ENCODE measurements at regions not wholly inside any gene's neighbourhood (a gene's known extent, or its start where the extent isn't known, plus 50 kb on each side); places are given as distances from the start of the nearest gene placed in this dataset.

DNA sequence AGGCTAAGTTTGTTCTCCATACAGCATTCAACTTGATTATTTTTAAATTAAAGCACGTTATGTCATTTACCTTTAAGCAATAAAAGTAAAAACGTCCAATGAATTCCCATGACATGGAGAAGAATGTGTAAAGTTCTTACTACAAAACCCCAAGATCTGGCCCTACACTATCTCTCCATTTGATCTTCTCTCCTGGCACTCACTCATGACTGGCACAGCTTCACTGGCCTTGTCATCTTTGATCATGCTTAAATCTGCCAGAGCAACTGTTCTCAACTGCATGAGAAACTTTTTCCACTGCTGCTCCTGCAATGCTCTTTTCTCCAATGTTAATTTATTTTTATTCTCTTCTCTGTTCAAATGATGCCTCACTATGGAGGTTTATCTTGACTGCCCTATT lies 1109.0 kb upstream of the IGFBP7 start:
- intact Hi-C loops (cut with DNase I) = no loop called here
- Histone ChIP-seq H3K27me3 (ENCODE audit: control insufficient read depth, insufficient read depth, low read length) (no peaks in the 10 kb centered on the region), H3K4me1 (ENCODE audit: control insufficient read depth in 2 of 3, insufficient read depth in 2 of 3, low read depth in 1 of 3, low read length in 3 of 3) (no peaks in the 10 kb centered on the region), H3K36me3 (ENCODE audit: control insufficient read depth in 2 of 3, insufficient read depth in 3 of 3, low read length in 3 of 3) (no peaks in the 10 kb centered on the region), H3K4me3 (ENCODE audit: low read length in 3 of 3) (no peak overlapping the region), H3K27ac (ENCODE audit: low read depth in 2 of 2, low read length in 2 of 2) (no peak overlapping the region), H3K9ac (ENCODE audit: low read length in 3 of 3) (no peak overlapping the region), H3K9me3 (ENCODE audit: control insufficient read depth in 2 of 3, insufficient read depth in 1 of 3, low read length in 3 of 3) (no peaks in the 10 kb centered on the region)
- TF ChIP-seq CTCF (IDR thresholded peaks at IDR 0.05; ENCODE audit: borderline replicate concordance, extremely low read depth, insufficient read depth) = no peak
- FAIRE-seq = no peak
- no peak for DNase-seq

DNA sequence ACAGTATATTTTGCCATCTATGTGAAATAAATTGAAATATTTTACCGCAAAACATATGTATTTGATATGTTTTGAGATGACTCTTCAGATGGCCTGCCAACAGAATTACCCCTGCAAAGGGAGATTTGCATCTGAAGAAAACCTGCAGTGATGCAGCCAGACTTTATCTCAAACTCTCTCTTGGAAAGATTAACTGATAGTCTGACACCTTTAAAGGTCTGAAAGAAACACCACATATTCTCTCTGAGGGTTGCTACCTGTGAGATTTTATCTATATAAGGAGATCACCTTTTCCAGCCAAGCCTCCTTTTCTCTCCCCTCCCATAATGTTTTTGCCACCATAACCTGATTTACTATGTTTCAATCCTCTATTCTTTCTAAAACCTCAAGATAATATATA lies 1106.3 kb upstream of the IGFBP7 start:
- Histone ChIP-seq H3K4me3 (ENCODE audit: low read length in 3 of 3) (no peak overlapping the region), H3K9ac (ENCODE audit: low read length in 3 of 3) (no peak overlapping the region), H3K27me3 (ENCODE audit: control insufficient read depth, insufficient read depth, low read length) (no peaks in the 10 kb centered on the region), H3K9me3 (ENCODE audit: control insufficient read depth in 2 of 3, insufficient read depth in 1 of 3, low read length in 3 of 3) (no peaks in the 10 kb centered on the region), H3K4me1 (ENCODE audit: control insufficient read depth in 2 of 3, insufficient read depth in 2 of 3, low read depth in 1 of 3, low read length in 3 of 3) (no peaks in the 10 kb centered on the region), H3K27ac (ENCODE audit: low read depth in 2 of 2, low read length in 2 of 2) (no peak overlapping the region), H3K36me3 (ENCODE audit: control insufficient read depth in 2 of 3, insufficient read depth in 3 of 3, low read length in 3 of 3) (no peaks in the 10 kb centered on the region)
- no peak for TF ChIP-seq CTCF (IDR thresholded peaks at IDR 0.05; ENCODE audit: borderline replicate concordance, extremely low read depth, insufficient read depth)
- DNase-seq (no peak), FAIRE-seq (no peak)
- intact Hi-C loops (cut with DNase I) = no loop called here

DNA sequence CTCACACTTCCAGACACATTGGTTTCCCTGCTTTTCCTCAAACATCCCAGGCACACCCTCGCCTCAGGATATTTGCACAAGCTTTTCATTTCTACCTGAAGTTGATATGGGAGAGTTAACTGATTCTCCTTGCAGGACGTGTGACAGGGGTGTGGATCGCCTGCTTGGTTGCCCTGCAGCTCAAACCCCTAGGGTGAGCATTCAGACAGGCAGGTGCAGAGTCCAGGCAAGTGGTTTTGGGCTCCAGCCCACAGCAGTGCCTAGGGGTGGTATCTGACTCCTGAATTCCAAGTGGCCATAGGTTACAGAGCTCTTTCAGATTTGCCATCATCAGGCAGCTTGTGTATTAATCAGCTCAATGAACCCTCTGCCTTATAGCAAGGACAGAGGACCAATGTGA lies 1104.2 kb upstream of the IGFBP7 start:
- intact Hi-C loops (cut with DNase I) = no loop called here
- no peak overlapping the region for H3K4me3 ChIP-seq (ENCODE audit: low read length in 3 of 3)
- FAIRE-seq (no peak), DNase-seq (no peak)
- H3K27ac ChIP-seq (ENCODE audit: low read depth in 2 of 2, low read length in 2 of 2) = no peak overlapping the region
- H3K9ac ChIP-seq (ENCODE audit: low read length in 3 of 3) = no peak overlapping the region
- TF ChIP-seq CTCF (IDR thresholded peaks at IDR 0.05; ENCODE audit: borderline replicate concordance, extremely low read depth, insufficient read depth) = no peak
- no peaks in the 10 kb centered on the region for H3K27me3 ChIP-seq (ENCODE audit: control insufficient read depth, insufficient read depth, low read length)
- no peaks in the 10 kb centered on the region for H3K36me3 ChIP-seq (ENCODE audit: control insufficient read depth in 2 of 3, insufficient read depth in 3 of 3, low read length in 3 of 3)
- no peaks in the 10 kb centered on the region for H3K4me1 ChIP-seq (ENCODE audit: control insufficient read depth in 2 of 3, insufficient read depth in 2 of 3, low read depth in 1 of 3, low read length in 3 of 3)
- no peaks in the 10 kb centered on the region for H3K9me3 ChIP-seq (ENCODE audit: control insufficient read depth in 2 of 3, insufficient read depth in 1 of 3, low read length in 3 of 3)

- H3K4me1 ChIP-seq (ENCODE audit: control insufficient read depth in 2 of 3, insufficient read depth in 2 of 3, low read depth in 1 of 3, low read length in 3 of 3) = no peaks in the 10 kb centered on the region
- no peaks in the 10 kb centered on the region for H3K27me3 ChIP-seq (ENCODE audit: control insufficient read depth, insufficient read depth, low read length)
- no peaks in the 10 kb centered on the region for H3K36me3 ChIP-seq (ENCODE audit: control insufficient read depth in 2 of 3, insufficient read depth in 3 of 3, low read length in 3 of 3)
- FAIRE-seq (no peak), DNase-seq (no peak)
- intact Hi-C loops (cut with DNase I) = no loop called here
- H3K9me3 ChIP-seq (ENCODE audit: control insufficient read depth in 2 of 3, insufficient read depth in 1 of 3, low read length in 3 of 3) = no peaks in the 10 kb centered on the region
- no peak for TF ChIP-seq CTCF (IDR thresholded peaks at IDR 0.05; ENCODE audit: borderline replicate concordance, extremely low read depth, insufficient read depth)
- no peak overlapping the region for H3K9ac ChIP-seq (ENCODE audit: low read length in 3 of 3)
- no peak overlapping the region for H3K27ac ChIP-seq (ENCODE audit: low read depth in 2 of 2, low read length in 2 of 2)
- H3K4me3 ChIP-seq (ENCODE audit: low read length in 3 of 3) = no peak overlapping the region
These were observed 1099.4 kb upstream of the IGFBP7 start for GRCh38 chr4:58209551-58209950.

Data from kidney (tissue), 13 donors.